NCI-H524 (cell line): ENCODE measurements at regions not wholly inside any gene's neighbourhood (a gene's known extent, or its start where the extent isn't known, plus 50 kb on each side); places are given as distances from the start of the nearest gene placed in this dataset.
A peak's percentile ranks its signal among the peaks of the same experiment; 100 is the strongest.

ENCODE experiments used
- DNase-seq, 2 experiments: peaks; one replicate each; lab custom pipeline; 2025; lab: John Stamatoyannopoulos, UW

- peak; percentile 23 to 69 for DNase-seq
Observed at GRCh38 chr13:53201454-53202225, 173.0 kb downstream of the OLFM4 start.

- DNase-seq = no peak
Observed at GRCh38 chr13:53204598-53204997, 176.0 kb downstream of the OLFM4 start.

- peak; percentile 26 to 50 for DNase-seq
Observed at GRCh38 chr13:53206455-53206854, 177.8 kb downstream of the OLFM4 start.

- DNase-seq = peak; percentile 38 to 62
Observed at GRCh38 chr13:53207556-53207955, 178.9 kb downstream of the OLFM4 start.

- no peak for DNase-seq
Observed at GRCh38 chr13:53214433-53214832, 185.8 kb downstream of the OLFM4 start.

- no peak for DNase-seq
Observed at GRCh38 chr13:53215563-53215962, 186.9 kb downstream of the OLFM4 start.

- DNase-seq = no peak
Observed at GRCh38 chr13:53216773-53217172, 188.2 kb downstream of the OLFM4 start.

GRCh38 chr13:53217194-53217593, 188.6 kb downstream of the OLFM4 start:
- DNase-seq = no peak

- no peak for DNase-seq
Observed at GRCh38 chr13:53220038-53220437, 191.4 kb downstream of the OLFM4 start.

- DNase-seq = peak; percentile 14 to 51
Observed at GRCh38 chr13:53237696-53238095, 209.1 kb downstream of the OLFM4 start.

GRCh38 chr13:53238261-53238660, 209.6 kb downstream of the OLFM4 start:
- peak in 1 of 2 experiments; percentile 16 for DNase-seq

GRCh38 chr13:53240401-53241025, 211.9 kb downstream of the OLFM4 start:
- peak in 1 of 2 experiments; percentile 38 for DNase-seq

GRCh38 chr13:53241891-53242348, 213.3 kb downstream of the OLFM4 start:
- peak; percentile 73 to 89 for DNase-seq

GRCh38 chr13:53249236-53249635, 220.6 kb downstream of the OLFM4 start:
- DNase-seq = no peak

GRCh38 chr13:53250272-53250875, 221.8 kb downstream of the OLFM4 start:
- peak; percentile 60 to 87 for DNase-seq

GRCh38 chr13:53250977-53251376, 222.4 kb downstream of the OLFM4 start:
- no peak for DNase-seq

GRCh38 chr13:53254500-53254899, 225.9 kb downstream of the OLFM4 start:
- no peak for DNase-seq

- no peak for DNase-seq
Observed at GRCh38 chr13:53255795-53256194, 227.2 kb downstream of the OLFM4 start.

- DNase-seq = no peak
Observed at GRCh38 chr13:53260594-53260993, 232.0 kb downstream of the OLFM4 start.

- DNase-seq = no peak
Observed at GRCh38 chr13:53264751-53265385, 236.3 kb downstream of the OLFM4 start.

- DNase-seq = no peak
Observed at GRCh38 chr13:53266757-53267156, 238.1 kb downstream of the OLFM4 start.

- DNase-seq = no peak
Observed at GRCh38 chr13:53269634-53270033, 241.0 kb downstream of the OLFM4 start.

- DNase-seq = no peak
Observed at GRCh38 chr13:53272873-53273272, 244.3 kb downstream of the OLFM4 start.
